Keratinocyte (primary cell): ENCODE measurements at regions not wholly inside any gene's neighbourhood (a gene's known extent, or its start where the extent isn't known, plus 50 kb on each side); places are given as distances from the start of the nearest gene placed in this dataset.

Source experiments
- DNase-seq: peaks from one replicate; pipeline ENCODE4 v3.0.0-alpha.2; 2011; ENCODE audit warnings: low read depth, missing footprints, low spot score
- FAIRE-seq: peaks from 2 replicates; lab custom pipeline; 2011; peaks lifted over from hg19 to GRCh38; lab: Jason Lieb, UNC
- H2AFZ ChIP-seq: 2 replicates; pipeline ENCODE4 v1.6.0; 2012; ENCODE audit warnings: low read length, control low read depth, inconsistent platforms; ENCODE audit not compliant: control insufficient read depth
- H3K27ac ChIP-seq: 2 replicates; pipeline ENCODE4 v1.5.1; 2011; ENCODE audit warnings: low read length; ENCODE audit not compliant: control insufficient read depth, insufficient read depth
- H3K27me3 ChIP-seq: 3 replicates; pipeline ENCODE4 v1.6.0; 2011; ENCODE audit warnings: low read length; ENCODE audit not compliant: control insufficient read depth, insufficient read depth; ENCODE audit errors: extremely low read depth
- H3K36me3 ChIP-seq, 2 experiments: 2 replicates in 1 of 2; 3 replicates in 1 of 2; pipeline ENCODE4 v1.5.1; 2011; ENCODE audit warnings: low read length in 2 of 2, mild to moderate bottlenecking in 1 of 2; ENCODE audit not compliant: control insufficient read depth in 2 of 2, insufficient read depth in 2 of 2; ENCODE audit errors: extremely low read depth in 1 of 2
- H3K4me1 ChIP-seq: 3 replicates; pipeline ENCODE4 v1.5.1; 2011; ENCODE audit warnings: low read length; ENCODE audit not compliant: control insufficient read depth, insufficient read depth; ENCODE audit errors: extremely low read depth
- H3K4me2 ChIP-seq: 3 replicates; pipeline ENCODE4 v1.6.0; 2011; ENCODE audit warnings: low read depth, low read length; ENCODE audit not compliant: control insufficient read depth, insufficient read depth; ENCODE audit errors: extremely low read depth
- H3K4me3 ChIP-seq, 3 experiments: fragments of 200-600 bp in 1 of 3; sonication (generic) in 1 of 3; 2 replicates in 2 of 3; 3 replicates in 1 of 3; pipeline ENCODE4 v1.5.1; 2011 to 2016; ENCODE audit warnings: low read length in 3 of 3, mild to moderate bottlenecking in 3 of 3, control low read depth in 2 of 3, inconsistent platforms in 1 of 3, low read depth in 1 of 3, mixed read lengths in 1 of 3, mixed run types in 1 of 3, moderate library complexity in 1 of 3; ENCODE audit not compliant: control insufficient read depth in 2 of 3, insufficient read depth in 2 of 3; ENCODE audit errors: extremely low read depth in 1 of 3
- H3K79me2 ChIP-seq: 2 replicates; pipeline ENCODE4 v1.6.0; 2012; ENCODE audit warnings: low read length; ENCODE audit not compliant: control insufficient read depth, insufficient read depth
- H3K9ac ChIP-seq: 3 replicates; pipeline ENCODE4 v1.6.0; 2011; ENCODE audit warnings: low read length; ENCODE audit not compliant: control insufficient read depth, insufficient read depth; ENCODE audit errors: extremely low read depth
- H3K9me1 ChIP-seq: 3 replicates; pipeline ENCODE4 v1.6.0; 2011; ENCODE audit warnings: low read length; ENCODE audit not compliant: control insufficient read depth, insufficient read depth; ENCODE audit errors: extremely low read depth
- H3K9me3 ChIP-seq: 2 replicates; pipeline ENCODE4 v1.5.1; 2012; ENCODE audit warnings: low read depth, low read length; ENCODE audit not compliant: control insufficient read depth
- H4K20me1 ChIP-seq: 3 replicates; pipeline ENCODE4 v1.6.0; 2011; ENCODE audit warnings: low read length; ENCODE audit not compliant: control insufficient read depth, insufficient read depth; ENCODE audit errors: extremely low read depth
- CTCF ChIP-seq, 3 experiments: IDR thresholded peaks in 1 of 3; conservative IDR thresholded peaks in 1 of 3; optimal IDR thresholded peaks in 1 of 3; 2 replicates in 2 of 3; 3 replicates in 1 of 3; pipeline versions ENCODE3 to v1.5.1; 2011; ENCODE audit warnings: low read length in 3 of 3, mild to moderate bottlenecking in 3 of 3, moderate library complexity in 2 of 3, control low read depth in 1 of 3, inconsistent platforms in 1 of 3; ENCODE audit not compliant: insufficient read depth in 2 of 3; ENCODE audit errors: extremely low read depth in 1 of 3
- EZH2 ChIP-seq: IDR thresholded peaks from one replicate; pipeline ENCODE4 v1.6.1; 2012; ENCODE audit warnings: inconsistent platforms, mild to moderate bottlenecking, low read length, moderate library complexity
- dilution Hi-C: fragments of 300-500 bp; cut with MboI; formaldehyde crosslinking; loops from one replicate; pipeline ENCODE4 v1.7.0; 2020; ENCODE audit warnings: low sequenced_read_pairs; ENCODE audit not compliant: extremely low pct_ligation_motif_present

GRCh38 chr5:29649321-29649720 is 1544.2 kb upstream of the CDH6 start:
- Histone ChIP-seq H3K4me1 (no peaks in the 10 kb centered on the region), H3K4me3 (no peak overlapping the region), H3K36me3 (no peaks in the 10 kb centered on the region), H3K4me2 (no peak overlapping the region), H4K20me1 (no peaks in the 10 kb centered on the region), H3K9ac (no peak overlapping the region), H3K27ac (no peak overlapping the region), H3K79me2 (no peaks in the 10 kb centered on the region), H3K9me3 (no peaks in the 10 kb centered on the region), H2AFZ (no peak overlapping the region), H3K9me1 (no peaks in the 10 kb centered on the region), H3K27me3 (no peaks in the 10 kb centered on the region)
- FAIRE-seq (no peak), DNase-seq (no peak)
- no peak for TF ChIP-seq CTCF (optimal IDR thresholded peaks at IDR 0.05 in 1 of 3, IDR thresholded peaks at IDR 0.05 in 1 of 3, conservative IDR thresholded peaks at IDR 0.05 in 1 of 3; ENCODE audit: extremely low read depth in 1 of 3, insufficient read depth in 2 of 3, low read length in 3 of 3)
- TF ChIP-seq EZH2 = no peak
- dilution Hi-C loops = no loop called here

- no peak overlapping the region for H3K27ac ChIP-seq
- dilution Hi-C loops = no loop called here
- FAIRE-seq = no peak
Observed at GRCh38 chr5:29642601-29643000, 1550.9 kb upstream of the CDH6 start.

More at GRCh38 chr5:29642601-29643000, 1550.9 kb upstream of the CDH6 start:
- Histone ChIP-seq H3K36me3 (no peaks in the 10 kb centered on the region), H2AFZ (no peak overlapping the region), H3K9ac (no peak overlapping the region), H3K9me1 (no peaks in the 10 kb centered on the region), H3K4me3 (no peak overlapping the region), H3K27me3 (no peaks in the 10 kb centered on the region), H3K9me3 (peaks cover 2% of the 10 kb centered on the region), H3K79me2 (no peaks in the 10 kb centered on the region), H3K4me1 (no peaks in the 10 kb centered on the region), H3K4me2 (no peak overlapping the region), H4K20me1 (no peaks in the 10 kb centered on the region)
- TF ChIP-seq CTCF (optimal IDR thresholded peaks at IDR 0.05 in 1 of 3, IDR thresholded peaks at IDR 0.05 in 1 of 3, conservative IDR thresholded peaks at IDR 0.05 in 1 of 3; ENCODE audit: extremely low read depth in 1 of 3, insufficient read depth in 2 of 3, low read length in 3 of 3) = no peak
- TF ChIP-seq EZH2 = no peak
- no peak for DNase-seq
